C4-2B (cell line): ENCODE measurements at regions not wholly inside any gene's neighbourhood (a gene's known extent, or its start where the extent isn't known, plus 50 kb on each side); places are given as distances from the start of the nearest gene placed in this dataset.

Experiments used
- H3K27ac ChIP-seq: fragments of 450-650 bp; 2 replicates; pipeline ENCODE4 v1.5.1; 2017
- ZFX ChIP-seq: fragments of 450-650 bp; IDR thresholded peaks from 2 replicates; pipeline ENCODE4 v1.6.1; 2017
- TF ChIP-seq, protein P1 (sequence below): fragments of 450-650 bp; conservative IDR thresholded peaks from 2 replicates; pipeline ENCODE4 v1.5.1; 2017; ENCODE audit warnings: mild to moderate bottlenecking

DNA sequence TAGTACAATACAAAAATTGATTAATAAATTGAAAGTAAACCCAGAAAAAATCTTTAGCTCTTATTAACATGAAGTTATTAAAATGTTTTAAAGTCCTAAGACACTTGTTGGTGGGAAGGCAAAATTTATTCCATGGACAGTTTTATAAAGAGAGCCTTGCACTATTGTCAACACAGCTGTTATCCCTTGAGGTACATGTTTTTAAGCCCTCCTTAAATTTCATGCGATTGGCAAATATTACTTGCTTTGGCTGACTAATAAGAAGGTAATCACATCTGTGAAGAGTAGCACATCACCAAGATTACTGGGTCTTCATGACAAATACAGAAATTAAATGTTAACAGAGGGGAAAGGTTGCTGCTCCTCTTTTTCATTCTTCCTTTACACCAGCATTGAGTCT, 611.1 kb downstream of the BRINP3 start:
- no peak for TF ChIP-seq ZFX
- TF ChIP-seq, protein P1, sequence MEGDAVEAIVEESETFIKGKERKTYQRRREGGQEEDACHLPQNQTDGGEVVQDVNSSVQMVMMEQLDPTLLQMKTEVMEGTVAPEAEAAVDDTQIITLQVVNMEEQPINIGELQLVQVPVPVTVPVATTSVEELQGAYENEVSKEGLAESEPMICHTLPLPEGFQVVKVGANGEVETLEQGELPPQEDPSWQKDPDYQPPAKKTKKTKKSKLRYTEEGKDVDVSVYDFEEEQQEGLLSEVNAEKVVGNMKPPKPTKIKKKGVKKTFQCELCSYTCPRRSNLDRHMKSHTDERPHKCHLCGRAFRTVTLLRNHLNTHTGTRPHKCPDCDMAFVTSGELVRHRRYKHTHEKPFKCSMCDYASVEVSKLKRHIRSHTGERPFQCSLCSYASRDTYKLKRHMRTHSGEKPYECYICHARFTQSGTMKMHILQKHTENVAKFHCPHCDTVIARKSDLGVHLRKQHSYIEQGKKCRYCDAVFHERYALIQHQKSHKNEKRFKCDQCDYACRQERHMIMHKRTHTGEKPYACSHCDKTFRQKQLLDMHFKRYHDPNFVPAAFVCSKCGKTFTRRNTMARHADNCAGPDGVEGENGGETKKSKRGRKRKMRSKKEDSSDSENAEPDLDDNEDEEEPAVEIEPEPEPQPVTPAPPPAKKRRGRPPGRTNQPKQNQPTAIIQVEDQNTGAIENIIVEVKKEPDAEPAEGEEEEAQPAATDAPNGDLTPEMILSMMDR = no peak
- no peak overlapping the region for H3K27ac ChIP-seq

GRCh38 chr1:189868021-189868420, 609.6 kb downstream of the BRINP3 start:
- TF ChIP-seq, protein P1 = no peak
- no peak for TF ChIP-seq ZFX
- no peak overlapping the region for H3K27ac ChIP-seq

DNA sequence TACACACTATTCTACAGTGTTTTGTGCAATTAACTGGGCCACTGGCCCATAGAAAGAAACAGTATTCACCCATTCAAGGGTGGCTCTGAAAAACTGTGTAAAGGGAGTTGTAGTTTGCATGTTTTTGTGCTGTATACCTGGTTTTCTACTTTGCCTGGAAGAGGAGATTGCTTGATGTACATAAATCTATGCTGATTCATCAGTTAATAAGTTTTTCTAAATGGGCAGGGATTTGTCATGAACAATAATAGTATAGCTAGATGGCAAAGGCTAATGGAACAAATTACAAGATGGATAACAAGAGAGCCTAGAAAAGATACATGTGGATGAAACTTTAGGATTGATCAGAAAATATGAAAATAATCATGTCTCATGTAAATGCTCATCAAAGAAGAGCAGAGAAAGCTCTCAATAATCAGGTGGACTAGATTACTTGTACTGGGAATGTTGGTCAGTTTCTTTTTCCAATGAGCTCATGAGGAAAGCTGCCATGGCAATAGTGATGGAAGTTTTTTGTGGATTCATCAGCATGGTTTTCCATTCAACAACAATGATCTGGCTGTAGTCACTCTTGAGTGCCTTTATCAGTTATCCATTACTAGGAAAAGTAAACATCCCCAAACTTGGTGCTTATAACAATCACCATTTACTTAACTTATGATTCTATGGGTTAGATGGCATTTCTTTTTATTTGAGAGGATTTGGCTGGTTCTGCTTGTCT, 602.8 kb downstream of the BRINP3 start:
- TF ChIP-seq, protein P1 = no peak
- no peak for TF ChIP-seq ZFX
- H3K27ac ChIP-seq = no peak overlapping the region

- H3K27ac ChIP-seq = no peak overlapping the region
- TF ChIP-seq ZFX = no peak
- TF ChIP-seq, protein P1 = no peak
Measured at GRCh38 chr1:189880135-189880534, 597.5 kb downstream of the BRINP3 start.

DNA sequence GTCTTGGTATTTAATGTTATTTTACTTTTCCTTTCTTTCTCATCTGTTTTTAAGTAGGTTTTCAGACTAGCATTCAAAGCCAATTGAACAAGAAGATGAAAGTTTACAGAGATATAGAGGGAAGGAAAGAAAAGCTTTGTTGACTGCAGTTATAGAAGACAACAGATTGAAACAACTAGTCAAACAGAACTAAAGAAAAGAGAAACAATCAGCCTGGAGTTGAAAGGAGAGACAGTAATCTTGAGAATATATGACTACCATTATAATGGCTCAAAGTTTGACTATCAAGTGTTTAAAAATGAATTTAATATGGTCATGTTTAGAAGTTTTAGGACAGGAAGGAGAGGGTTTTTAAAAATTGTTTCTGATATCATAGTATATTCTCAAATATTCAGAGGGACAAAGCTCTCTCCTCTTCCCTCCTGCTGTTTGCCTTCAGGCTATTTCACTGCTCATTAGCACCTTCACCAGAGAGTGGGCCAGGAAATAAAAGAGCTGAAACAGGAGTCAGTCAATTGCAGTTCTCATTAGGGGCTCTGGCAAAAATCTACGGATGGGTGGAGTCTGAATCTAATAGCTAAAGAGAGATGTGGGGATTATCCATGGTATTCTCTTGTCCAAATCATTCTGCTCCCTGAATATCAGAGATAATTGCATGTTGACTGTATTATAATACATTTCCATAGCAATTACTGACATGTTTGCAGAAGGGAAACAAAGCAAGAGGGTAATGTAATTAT, 577.8 kb downstream of the BRINP3 start:
- H3K27ac ChIP-seq = no peak overlapping the region
- no peak for TF ChIP-seq ZFX
- TF ChIP-seq, protein P1 = no peak

DNA sequence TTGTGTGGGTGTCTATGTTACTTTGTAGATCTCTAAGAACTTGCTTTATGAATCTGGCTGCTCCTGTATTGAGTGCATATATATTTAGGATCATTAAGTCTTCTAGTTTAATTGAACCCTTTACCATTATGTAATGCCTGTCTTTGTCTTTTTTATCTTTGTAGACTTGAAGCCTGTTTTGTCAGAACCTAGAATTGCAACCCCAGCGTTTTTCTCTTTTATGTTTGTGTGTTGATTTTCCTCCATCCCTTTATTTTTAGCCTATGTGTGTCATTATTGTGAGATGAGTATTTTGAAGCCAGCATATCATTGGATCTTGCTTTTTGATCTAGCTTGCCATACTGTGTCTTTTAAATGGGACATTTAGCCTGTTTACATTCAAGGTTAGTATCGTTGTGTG, 573.2 kb downstream of the BRINP3 start:
- no peak for TF ChIP-seq ZFX
- TF ChIP-seq, protein P1 = no peak

DNA sequence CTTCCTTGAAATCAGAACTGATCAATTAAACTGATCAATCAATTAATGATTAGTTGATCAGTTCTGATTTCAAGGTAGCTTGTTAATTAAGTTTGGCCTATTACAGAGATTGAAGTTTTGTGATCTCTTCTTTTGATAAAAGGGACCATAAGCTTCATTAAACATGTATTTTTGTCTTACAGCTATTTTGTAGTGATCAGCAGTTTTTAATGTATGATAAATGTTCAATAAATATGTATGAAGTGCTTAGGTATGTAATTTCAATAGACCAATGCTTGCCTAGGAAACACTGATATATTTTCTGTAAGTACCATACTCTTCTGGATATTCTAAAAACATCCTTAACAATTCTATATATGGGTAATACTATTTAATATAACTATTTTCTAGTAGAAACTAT, 569.6 kb downstream of the BRINP3 start:
- TF ChIP-seq, protein P1 = no peak
- no peak for TF ChIP-seq ZFX
- no peak overlapping the region for H3K27ac ChIP-seq

More for the DNA sequence above, 573.2 kb downstream of the BRINP3 start:
- H3K27ac ChIP-seq = no peak overlapping the region
